Thoracic aorta (tissue), 2 donors: ENCODE measurements at regions not wholly inside any gene's neighbourhood (a gene's known extent, or its start where the extent isn't known, plus 50 kb on each side); places are given as distances from the start of the nearest gene placed in this dataset.
A peak's percentile ranks its signal among the peaks of the same experiment; 100 is the strongest.

Experiments used
- ATAC-seq: fragments of 150-250 bp; one replicate; pipeline ENCODE4 v1.8.0; 2017; ENCODE audit warnings: low read depth; ENCODE audit not compliant: insufficient number of reproducible peaks, low FRiP score
- DNase-seq: peaks from one replicate; pipeline ENCODE4 v3.0.0-alpha.2; 2020; ENCODE audit warnings: low spot score
- H3K27ac ChIP-seq, 2 donors: fragments of 200-600 bp; sonication (generic); 1 replicate in 1 of 2; 2 replicates in 1 of 2; pipeline ENCODE4 v1.5.1; 2016; ENCODE audit warnings: mild to moderate bottlenecking in 2 of 2, moderate library complexity in 2 of 2
- H3K27me3 ChIP-seq: fragments of 200-600 bp; sonication (generic); replicated peaks from 2 replicates; pipeline ENCODE4 v1.6.0; 2016; ENCODE audit warnings: mild to moderate bottlenecking; ENCODE audit not compliant: insufficient read depth
- H3K36me3 ChIP-seq: fragments of 200-600 bp; sonication (generic); one replicate; pipeline ENCODE4 v1.5.1; 2016
- H3K4me1 ChIP-seq, 2 donors: fragments of 200-600 bp; sonication (generic); 1 replicate in 1 of 2; 2 replicates in 1 of 2; pipeline versions ENCODE4 v1.5.1 to v1.6.0; 2016; ENCODE audit warnings: low read depth in 2 of 2, mild to moderate bottlenecking in 1 of 2; ENCODE audit not compliant: control insufficient read depth in 1 of 2
- H3K4me3 ChIP-seq: fragments of 200-600 bp; sonication (generic); 2 replicates; pipeline ENCODE4 v1.5.1; 2016; ENCODE audit warnings: mild to moderate bottlenecking
- H3K9me3 ChIP-seq: fragments of 200-600 bp; sonication (generic); 2 replicates; pipeline ENCODE4 v1.5.1; 2016
- CTCF ChIP-seq: fragments of 200-600 bp; sonication (generic); IDR thresholded peaks from one replicate; pipeline ENCODE4 v1.5.1; 2019; ENCODE audit warnings: antibody characterized with exemption

DNA sequence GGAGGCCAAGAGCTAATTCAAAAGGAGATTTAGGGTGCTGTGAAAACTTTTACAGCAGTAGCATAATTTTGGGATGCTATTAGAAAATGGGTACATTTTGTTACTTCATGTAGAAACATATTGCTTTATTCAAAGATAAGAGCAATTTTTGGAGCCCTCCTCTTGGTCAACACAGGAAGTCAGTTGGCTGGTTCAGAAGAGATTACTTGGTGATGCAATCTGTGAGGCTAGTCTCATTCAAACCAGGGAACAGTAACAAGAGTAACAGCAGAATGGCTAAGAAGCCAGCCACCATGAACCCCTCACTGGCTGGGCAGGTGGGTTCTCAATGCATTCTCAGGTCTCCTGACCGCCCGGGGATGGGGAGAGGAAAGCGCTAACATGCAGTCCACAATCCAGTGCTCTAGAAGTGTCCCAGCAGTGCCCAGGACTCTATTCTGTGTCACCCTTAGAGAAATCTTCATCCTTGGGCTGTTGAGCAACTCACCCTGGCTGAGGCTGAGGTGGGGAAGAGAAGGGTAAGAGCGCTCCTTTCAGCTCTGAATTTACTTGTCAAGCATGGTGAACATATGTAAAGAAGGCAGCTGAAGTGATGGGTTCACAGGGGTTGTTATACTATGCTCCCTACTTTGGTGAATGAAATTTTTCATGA is 262.2 kb upstream of the UBASH3B start:
- ATAC-seq, result no peak
- Histone ChIP-seq H3K27me3 (no peaks in the 10 kb centered on the region), H3K36me3 (no peaks in the 10 kb centered on the region), H3K4me3 (no peak overlapping the region), H3K9me3 (no peaks in the 10 kb centered on the region), H3K27ac (peak overlapping the region in 1 of 2 donors; percentile 43), H3K4me1 (peaks cover 15 to 21% of the 10 kb centered on the region in 2 donors)
- TF ChIP-seq CTCF, result no peak
- no peak for DNase-seq

DNA sequence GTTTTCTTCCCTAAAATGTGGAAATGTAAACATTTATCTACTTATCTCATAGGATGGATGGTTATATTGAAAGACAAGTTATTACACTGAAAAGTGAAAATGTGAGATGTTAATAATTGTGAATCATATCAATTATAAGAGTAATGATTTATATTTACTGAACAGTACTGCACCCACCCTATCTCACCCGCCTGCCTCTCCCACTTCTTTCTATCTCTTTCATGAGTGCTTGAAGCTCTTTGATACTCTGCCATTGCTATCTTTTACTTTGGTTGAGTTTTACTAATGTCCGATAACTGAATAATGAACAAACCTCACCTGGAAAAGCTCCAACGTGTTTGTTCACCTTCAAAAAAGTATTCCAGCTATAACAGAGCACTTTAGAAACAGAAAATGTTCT is 263.0 kb upstream of the UBASH3B start:
- TF ChIP-seq CTCF, result no peak
- Histone ChIP-seq H3K36me3 (no peaks in the 10 kb centered on the region), H3K9me3 (no peaks in the 10 kb centered on the region), H3K27me3 (no peaks in the 10 kb centered on the region), H3K4me3 (no peak overlapping the region), H3K4me1 (peaks cover 15 to 21% of the 10 kb centered on the region in 2 donors), H3K27ac (no peak overlapping the region)
- ATAC-seq, result no peak
- no peak for DNase-seq

DNA sequence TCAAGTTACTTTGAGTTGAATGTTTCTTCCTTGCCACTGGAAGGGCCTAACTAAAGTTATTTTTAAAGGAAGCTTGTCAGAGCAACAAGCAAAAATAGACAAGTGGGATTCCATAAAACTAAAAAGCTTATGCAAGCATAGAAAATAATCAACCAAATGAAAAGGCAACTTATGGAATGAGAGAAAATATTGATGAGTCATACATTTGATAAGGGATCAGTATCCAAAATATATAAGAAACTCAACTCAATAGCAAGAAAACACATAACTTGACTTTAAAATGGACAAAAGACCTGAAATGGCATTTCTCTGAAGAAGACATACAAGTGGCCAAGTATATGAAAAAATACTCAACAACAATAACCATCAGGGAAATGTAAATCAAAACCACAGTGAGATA is 264.5 kb upstream of the UBASH3B start:
- Histone ChIP-seq H3K27me3 (no peaks in the 10 kb centered on the region), H3K9me3 (no peaks in the 10 kb centered on the region), H3K4me3 (no peak overlapping the region), H3K27ac (no peak overlapping the region), H3K36me3 (no peaks in the 10 kb centered on the region), H3K4me1 (peaks cover 15 to 21% of the 10 kb centered on the region in 2 donors)
- ATAC-seq (no peak), DNase-seq (no peak)
- TF ChIP-seq CTCF, result no peak

GRCh38 chr11:122383186-122383585 is 267.2 kb upstream of the BLID start:
- Histone ChIP-seq H3K9me3 (no peaks in the 10 kb centered on the region), H3K4me3 (no peak overlapping the region), H3K36me3 (no peaks in the 10 kb centered on the region), H3K27ac (no peak overlapping the region), H3K4me1 (no peaks in the 10 kb centered on the region), H3K27me3 (no peaks in the 10 kb centered on the region)
- DNase-seq, result no peak
- no peak for ATAC-seq
- TF ChIP-seq CTCF, result no peak

DNA sequence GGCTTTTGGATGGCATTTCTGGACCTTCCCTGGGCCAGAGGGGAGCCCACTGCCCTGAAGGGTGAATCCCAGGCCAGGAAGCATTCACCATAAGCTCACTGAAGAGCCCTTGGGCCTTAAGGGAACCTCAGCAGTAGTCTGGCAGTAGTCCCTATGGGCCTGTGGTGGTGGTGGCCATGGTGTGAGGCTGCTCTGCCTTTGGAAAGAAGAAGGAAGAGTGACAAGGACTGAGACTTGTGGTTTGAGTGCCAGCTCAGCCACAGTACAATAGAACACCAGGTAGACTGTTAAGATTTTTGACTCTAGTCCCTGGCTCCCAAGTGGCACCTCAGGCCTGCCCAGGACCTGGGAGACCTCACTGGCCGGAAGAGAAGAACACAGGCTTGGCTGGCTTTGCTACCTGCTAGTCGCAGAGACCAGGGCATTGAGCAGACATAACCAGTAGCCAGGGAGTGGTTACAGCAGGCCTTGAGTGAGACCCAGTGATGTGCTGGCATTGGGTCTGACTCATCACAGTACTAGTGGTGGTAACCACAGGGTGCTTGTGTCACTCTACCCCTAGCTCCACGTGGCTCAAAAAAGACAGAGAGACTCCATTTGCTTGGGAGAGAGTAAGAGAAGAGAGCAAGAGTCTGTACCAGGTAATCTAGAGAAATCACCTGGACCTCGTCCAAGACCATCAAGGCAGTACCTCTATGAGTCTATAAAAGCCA is 259.8 kb upstream of the BLID start:
- no peak for ATAC-seq
- Histone ChIP-seq H3K36me3 (no peaks in the 10 kb centered on the region), H3K27me3 (no peaks in the 10 kb centered on the region)

More for the DNA sequence above, 259.8 kb upstream of the BLID start:
- TF ChIP-seq CTCF, result no peak
- H3K27ac ChIP-seq, result no peak overlapping the region
- no peak overlapping the region for H3K4me3 ChIP-seq
- H3K4me1 ChIP-seq, result no peaks in the 10 kb centered on the region
- DNase-seq, result no peak
- H3K9me3 ChIP-seq, result no peaks in the 10 kb centered on the region
